Caco-2 (cell line): ENCODE measurements at regions not wholly inside any gene's neighbourhood (a gene's known extent, or its start where the extent isn't known, plus 50 kb on each side); places are given as distances from the start of the nearest gene placed in this dataset.

Source experiments
- BruUV-seq: library from RNA; stranded (reverse); fragments of 400-500 nt; replicated peaks from 2 replicates; lab custom pipeline; 2021; lab: Mats Ljungman, UMichigan
- CTCF ChIA-PET: fragments of 300-600 bp; sonication (Branson Sonifier 250); formaldehyde crosslinking; loops from one replicate; lab custom pipeline; 2022; ENCODE audit warnings: antibody characterized with exemption; lab: Charles Lee
- POLR2A ChIA-PET: fragments of 300-600 bp; sonication (Branson Sonifier 250); formaldehyde crosslinking; loops from one replicate; lab custom pipeline; 2022; ENCODE audit warnings: antibody characterized with exemption; lab: Charles Lee
- DNase-seq, 2 experiments: peaks; one replicate each; pipeline versions ENCODE4 v3.0.0 to v3.0.0-alpha.2; 2020 to 2022
- H3K27me3 ChIP-seq: replicated peaks from 2 replicates; pipeline ENCODE4 v1.6.0; 2011; ENCODE audit warnings: low read length; ENCODE audit not compliant: control insufficient read depth, insufficient read depth
- H3K36me3 ChIP-seq: 2 replicates; pipeline ENCODE4 v1.5.1; 2011; ENCODE audit warnings: low read length; ENCODE audit not compliant: control insufficient read depth, insufficient read depth
- H3K4me1 ChIP-seq: fragments of 250-450 bp; sonication (Bioruptor Pico); 2 replicates; pipeline ENCODE4 v1.5.1; 2020; ENCODE audit warnings: mild to moderate bottlenecking
- H3K4me3 ChIP-seq: 2 replicates; pipeline ENCODE4 v1.5.1; 2011; ENCODE audit warnings: low read depth, mild to moderate bottlenecking, control low read depth, low read length
- H3K9me3 ChIP-seq: fragments of 250-450 bp; sonication (Bioruptor Pico); 2 replicates; pipeline ENCODE4 v1.5.1; 2020; ENCODE audit warnings: mild to moderate bottlenecking, moderate library complexity
- H3K27ac Mint-ChIP-seq: one replicate; pipeline ENCODE4 v1.8.0; 2022; ENCODE audit warnings: mixed read lengths; ENCODE audit not compliant: unreplicated experiment
- H3K27me3 Mint-ChIP-seq: one replicate; pipeline ENCODE4 v1.8.0; 2022; ENCODE audit warnings: mixed read lengths; ENCODE audit not compliant: insufficient read depth, unreplicated experiment
- H3K36me3 Mint-ChIP-seq: one replicate; pipeline ENCODE4 v1.8.0; 2022; ENCODE audit warnings: mild to moderate bottlenecking, mixed read lengths; ENCODE audit not compliant: insufficient read depth, unreplicated experiment
- H3K4me1 Mint-ChIP-seq: one replicate; pipeline ENCODE4 v1.8.0; 2022; ENCODE audit warnings: low read depth, mixed read lengths; ENCODE audit not compliant: unreplicated experiment
- H3K4me3 Mint-ChIP-seq: one replicate; pipeline ENCODE4 v1.8.0; 2022; ENCODE audit warnings: mild to moderate bottlenecking, moderate library complexity, mixed read lengths; ENCODE audit not compliant: unreplicated experiment
- H3K9me3 Mint-ChIP-seq: one replicate; pipeline ENCODE4 v1.8.0; 2022; ENCODE audit warnings: mixed read lengths; ENCODE audit not compliant: unreplicated experiment
- intact Hi-C: fragments of 100-400 bp; cut with micrococcal nuclease; formaldehyde crosslinking; loops from one replicate; pipeline ENCODE4 v1.10.0; 2022; ENCODE audit not compliant: unreplicated experiment
- TF ChIP-seq, protein P1 (sequence below), 2 experiments: fragments of 200-600 bp in 1 of 2; IDR thresholded peaks; 1 replicate in 1 of 2; 2 replicates in 1 of 2; pipeline versions ENCODE4 v1.5.1 to v1.8.0; 2011 to 2022; ENCODE audit warnings: antibody characterized with exemption in 1 of 2, control low read depth in 1 of 2, inconsistent platforms in 1 of 2, low read depth in 1 of 2, low read length in 1 of 2, mild to moderate bottlenecking in 1 of 2, moderate library complexity in 1 of 2; ENCODE audit not compliant: insufficient read depth in 1 of 2, severe bottlenecking in 1 of 2, unreplicated experiment in 1 of 2

DNA sequence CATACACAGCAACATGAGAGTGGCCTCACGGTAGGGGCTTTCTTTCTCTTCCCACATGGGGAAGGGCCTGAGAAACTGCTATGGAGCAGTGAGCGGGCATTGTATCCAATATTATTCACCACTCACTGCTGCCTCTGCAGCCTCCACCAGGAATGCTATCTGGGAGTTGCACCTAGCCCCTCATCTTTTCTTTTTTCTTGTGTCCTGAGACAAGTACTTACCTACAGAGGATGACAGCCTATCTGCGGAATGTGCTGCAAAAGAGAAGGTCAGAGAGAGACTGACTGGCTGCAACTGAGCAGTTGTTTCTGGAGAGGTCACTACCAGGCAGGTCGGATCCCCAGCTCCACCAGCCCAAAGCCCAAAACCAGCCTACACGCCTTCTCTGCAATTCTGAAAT is 52.1 kb upstream of the HTATIP2 start:
- intact Hi-C loops: no loop called here
- CTCF ChIA-PET: no interaction called here
- H3K9me3 ChIP-seq: no peaks in the 10 kb centered on the region

GRCh38 chr11:20310596-20311394 is 52.7 kb upstream of the HTATIP2 start:
- DNase-seq: no peak
- CTCF ChIA-PET: no interaction called here
- intact Hi-C loops: no loop called here
- no peaks in the 10 kb centered on the region for H3K36me3 ChIP-seq
- no peak overlapping the region for H3K4me3 Mint-ChIP-seq
- POLR2A ChIA-PET: no interaction called here
- no peak overlapping the region for H3K27ac Mint-ChIP-seq
- no peaks in the 10 kb centered on the region for H3K4me1 Mint-ChIP-seq
- H3K4me1 ChIP-seq: no peaks in the 10 kb centered on the region
- TF ChIP-seq, protein P1, sequence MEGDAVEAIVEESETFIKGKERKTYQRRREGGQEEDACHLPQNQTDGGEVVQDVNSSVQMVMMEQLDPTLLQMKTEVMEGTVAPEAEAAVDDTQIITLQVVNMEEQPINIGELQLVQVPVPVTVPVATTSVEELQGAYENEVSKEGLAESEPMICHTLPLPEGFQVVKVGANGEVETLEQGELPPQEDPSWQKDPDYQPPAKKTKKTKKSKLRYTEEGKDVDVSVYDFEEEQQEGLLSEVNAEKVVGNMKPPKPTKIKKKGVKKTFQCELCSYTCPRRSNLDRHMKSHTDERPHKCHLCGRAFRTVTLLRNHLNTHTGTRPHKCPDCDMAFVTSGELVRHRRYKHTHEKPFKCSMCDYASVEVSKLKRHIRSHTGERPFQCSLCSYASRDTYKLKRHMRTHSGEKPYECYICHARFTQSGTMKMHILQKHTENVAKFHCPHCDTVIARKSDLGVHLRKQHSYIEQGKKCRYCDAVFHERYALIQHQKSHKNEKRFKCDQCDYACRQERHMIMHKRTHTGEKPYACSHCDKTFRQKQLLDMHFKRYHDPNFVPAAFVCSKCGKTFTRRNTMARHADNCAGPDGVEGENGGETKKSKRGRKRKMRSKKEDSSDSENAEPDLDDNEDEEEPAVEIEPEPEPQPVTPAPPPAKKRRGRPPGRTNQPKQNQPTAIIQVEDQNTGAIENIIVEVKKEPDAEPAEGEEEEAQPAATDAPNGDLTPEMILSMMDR (IDR thresholded peaks at IDR 0.05; ENCODE audit: insufficient read depth in 1 of 2, low read depth in 1 of 2, low read length in 1 of 2, severe bottlenecking in 1 of 2, unreplicated experiment in 1 of 2): no peak
- H3K36me3 Mint-ChIP-seq: no peaks in the 10 kb centered on the region
- H3K9me3 ChIP-seq: no peaks in the 10 kb centered on the region
- peaks cover 9% of the 10 kb centered on the region for H3K27me3 Mint-ChIP-seq
- BruUV-seq: no TSS peak
- no peaks in the 10 kb centered on the region for H3K27me3 ChIP-seq
- no peak overlapping the region for H3K4me3 ChIP-seq
- H3K9me3 Mint-ChIP-seq: no peaks in the 10 kb centered on the region

More for the DNA sequence above, 52.1 kb upstream of the HTATIP2 start:
- DNase-seq: no peak
- Histone ChIP-seq H3K4me1 (no peaks in the 10 kb centered on the region), H3K36me3 (no peaks in the 10 kb centered on the region), H3K27me3 (no peaks in the 10 kb centered on the region), H3K4me3 (no peak overlapping the region)
- Mint-ChIP-seq H3K27ac (no peak overlapping the region), H3K36me3 (no peaks in the 10 kb centered on the region), H3K9me3 (no peaks in the 10 kb centered on the region), H3K4me1 (no peaks in the 10 kb centered on the region), H3K4me3 (no peak overlapping the region), H3K27me3 (peaks cover 8% of the 10 kb centered on the region)
- TF ChIP-seq, protein P1 (IDR thresholded peaks at IDR 0.05; ENCODE audit: insufficient read depth in 1 of 2, low read depth in 1 of 2, low read length in 1 of 2, severe bottlenecking in 1 of 2, unreplicated experiment in 1 of 2): no peak
- BruUV-seq: no TSS peak
- POLR2A ChIA-PET: no interaction called here

GRCh38 chr11:20310137-20310536 is 53.4 kb upstream of the HTATIP2 start:
- Mint-ChIP-seq H3K36me3 (no peaks in the 10 kb centered on the region), H3K27me3 (peaks cover 9% of the 10 kb centered on the region), H3K4me1 (no peaks in the 10 kb centered on the region), H3K27ac (no peak overlapping the region), H3K4me3 (no peak overlapping the region), H3K9me3 (no peaks in the 10 kb centered on the region)
- CTCF ChIA-PET: no interaction called here
- Histone ChIP-seq H3K4me1 (no peaks in the 10 kb centered on the region), H3K27me3 (no peaks in the 10 kb centered on the region), H3K36me3 (no peaks in the 10 kb centered on the region), H3K9me3 (no peaks in the 10 kb centered on the region), H3K4me3 (no peak overlapping the region)
- POLR2A ChIA-PET: no interaction called here
- TF ChIP-seq, protein P1 (IDR thresholded peaks at IDR 0.05; ENCODE audit: insufficient read depth in 1 of 2, low read depth in 1 of 2, low read length in 1 of 2, severe bottlenecking in 1 of 2, unreplicated experiment in 1 of 2): no peak
- intact Hi-C loops: no loop called here
- no TSS peak for BruUV-seq
- no peak for DNase-seq
